ENCODE measurements at regions not wholly inside any gene's neighbourhood (a gene's known extent, or its start where the extent isn't known, plus 50 kb on each side); places are given as distances from the start of the nearest gene placed in this dataset.

- no peak for TF ChIP-seq CTCF (IDR thresholded peaks at IDR 0.05)
- TF ChIP-seq EZH2 (IDR thresholded peaks at IDR 0.05; ENCODE audit: borderline replicate concordance, insufficient read depth, low read depth, low read length, poor library complexity, severe bottlenecking) = no peak
These were observed 121.1 kb downstream of the SPATA31D1 start for GRCh38 chr9:82109626-82110025.
